ENCODE measurements at regions not wholly inside any gene's neighbourhood (a gene's known extent, or its start where the extent isn't known, plus 50 kb on each side); places are given as distances from the start of the nearest gene placed in this dataset.

DNA sequence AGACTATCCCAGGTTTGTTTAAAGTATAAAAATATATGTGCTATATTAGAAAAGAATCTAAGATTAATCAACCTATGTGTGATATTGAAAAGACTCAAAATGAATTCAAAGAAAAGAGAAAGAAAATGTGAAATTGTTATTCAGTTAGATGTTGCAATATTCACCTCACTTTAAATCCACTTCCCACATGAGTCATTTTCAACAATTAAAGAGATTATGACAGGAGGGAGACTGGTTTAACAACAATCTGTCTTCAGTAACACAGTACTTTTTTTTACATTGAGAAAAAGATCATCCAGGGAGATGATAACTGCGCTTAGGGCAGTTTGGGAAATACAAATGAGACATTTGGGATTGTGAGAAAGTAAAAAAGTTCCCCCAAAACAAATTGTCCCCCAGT lies 1246.2 kb downstream of the SLITRK1 start:
- TF ChIP-seq FOXK2 (IDR thresholded peaks at IDR 0.05) (no peak), LEF1 (IDR thresholded peaks at IDR 0.05; ENCODE audit: borderline replicate concordance) (no peak), SUZ12 (IDR thresholded peaks at IDR 0.05) (no peak), CTBP1 (IDR thresholded peaks at IDR 0.05; ENCODE audit: borderline replicate concordance) (no peak), SP1 (IDR thresholded peaks at IDR 0.05) (no peak), L3MBTL2 (conservative IDR thresholded peaks at IDR 0.05) (no peak), ELF4 (IDR thresholded peaks at IDR 0.05) (no peak), TARDBP (IDR thresholded peaks at IDR 0.05) (no peak), NFRKB (IDR thresholded peaks at IDR 0.05) (no peak), ARNT (IDR thresholded peaks at IDR 0.05) (no peak), HDGF (IDR thresholded peaks at IDR 0.05; ENCODE audit: borderline replicate concordance) (no peak), ZNF384 (IDR thresholded peaks at IDR 0.05) (no peak), FOXA1 (IDR thresholded peaks at IDR 0.05) (no peak), BHLHE40 (IDR thresholded peaks at IDR 0.05; ENCODE audit: borderline replicate concordance) (no peak), FOXM1 (IDR thresholded peaks at IDR 0.05; ENCODE audit: borderline replicate concordance) (no peak)
- TF ChIP-seq, protein P1, sequence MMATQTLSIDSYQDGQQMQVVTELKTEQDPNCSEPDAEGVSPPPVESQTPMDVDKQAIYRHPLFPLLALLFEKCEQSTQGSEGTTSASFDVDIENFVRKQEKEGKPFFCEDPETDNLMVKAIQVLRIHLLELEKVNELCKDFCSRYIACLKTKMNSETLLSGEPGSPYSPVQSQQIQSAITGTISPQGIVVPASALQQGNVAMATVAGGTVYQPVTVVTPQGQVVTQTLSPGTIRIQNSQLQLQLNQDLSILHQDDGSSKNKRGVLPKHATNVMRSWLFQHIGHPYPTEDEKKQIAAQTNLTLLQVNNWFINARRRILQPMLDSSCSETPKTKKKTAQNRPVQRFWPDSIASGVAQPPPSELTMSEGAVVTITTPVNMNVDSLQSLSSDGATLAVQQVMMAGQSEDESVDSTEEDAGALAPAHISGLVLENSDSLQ (IDR thresholded peaks at IDR 0.05) = no peak
- ChIA-PET CTCF (no interaction called here), POLR2A (no interaction called here)
- no peak for DNase-seq (ENCODE audit: extremely low spot score)

DNA sequence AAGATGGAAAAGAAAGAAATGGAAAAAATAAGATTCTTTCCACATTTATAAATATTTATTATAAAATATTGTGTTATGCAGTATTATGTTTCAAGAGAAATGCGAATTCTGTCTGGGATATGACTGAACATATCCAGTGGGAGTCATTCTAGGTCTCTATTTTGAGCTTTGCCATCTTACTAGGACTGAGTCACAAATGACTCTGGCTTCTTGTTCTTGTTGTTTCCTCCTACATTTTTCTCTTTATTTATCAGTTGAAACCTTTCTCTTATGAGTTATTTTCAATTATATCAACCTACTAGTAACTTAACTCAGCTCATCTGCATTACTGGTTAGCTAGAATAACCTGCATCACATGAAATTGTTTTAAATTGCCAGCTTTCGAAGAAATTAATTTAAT lies 1247.3 kb downstream of the SLITRK1 start:
- POLR2A ChIA-PET = no interaction called here

DNA sequence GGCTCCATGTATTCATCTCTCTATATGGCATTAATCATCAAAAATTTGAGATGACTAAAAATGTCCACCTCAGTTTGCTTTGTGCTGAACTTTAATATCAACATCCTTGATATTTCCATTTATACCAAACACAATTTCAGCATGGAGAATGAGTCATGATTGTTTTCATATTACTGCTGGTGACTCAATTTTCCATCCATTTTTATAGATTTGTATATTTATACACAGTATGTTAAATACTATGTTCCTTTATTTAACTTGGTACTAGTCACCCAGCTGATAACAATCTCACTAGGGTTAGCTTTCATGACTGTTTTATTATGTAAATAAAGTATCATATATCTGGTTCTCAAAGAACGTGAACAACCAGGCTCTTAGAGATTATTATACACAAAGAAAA lies 1255.1 kb downstream of the SLITRK1 start:
- TF ChIP-seq SUZ12 (IDR thresholded peaks at IDR 0.05) (no peak), FOXK2 (IDR thresholded peaks at IDR 0.05) (no peak), FOXA1 (IDR thresholded peaks at IDR 0.05) (0 out of 2 replicates have a peak, but pooled peaks have one; percentile 49), CTBP1 (IDR thresholded peaks at IDR 0.05; ENCODE audit: borderline replicate concordance) (peak; percentile 26; the same call in 1 of the 2 replicates), SP1 (IDR thresholded peaks at IDR 0.05) (no peak), NFRKB (IDR thresholded peaks at IDR 0.05) (no peak), ZNF384 (IDR thresholded peaks at IDR 0.05) (peak; percentile 35; the same call in 1 of the 2 replicates)
- TF ChIP-seq, protein P1 (IDR thresholded peaks at IDR 0.05) = no peak
- ChIA-PET CTCF (no interaction called here), POLR2A (no interaction called here)
- DNase-seq (ENCODE audit: extremely low spot score) = peak; percentile 15

More for the DNA sequence above, 1247.3 kb downstream of the SLITRK1 start:
- CTCF ChIA-PET = no interaction called here
- TF ChIP-seq, protein P1 (IDR thresholded peaks at IDR 0.05) = no peak
- no peak for TF ChIP-seq FOXA1 (IDR thresholded peaks at IDR 0.05)
- TF ChIP-seq SP1 (IDR thresholded peaks at IDR 0.05) = no peak
- no peak for TF ChIP-seq SUZ12 (IDR thresholded peaks at IDR 0.05)
- no peak for TF ChIP-seq BHLHE40 (IDR thresholded peaks at IDR 0.05; ENCODE audit: borderline replicate concordance)
- TF ChIP-seq NFRKB (IDR thresholded peaks at IDR 0.05) = no peak
- no peak for TF ChIP-seq LEF1 (IDR thresholded peaks at IDR 0.05; ENCODE audit: borderline replicate concordance)
- TF ChIP-seq ELF4 (IDR thresholded peaks at IDR 0.05) = no peak
- no peak for TF ChIP-seq HDGF (IDR thresholded peaks at IDR 0.05; ENCODE audit: borderline replicate concordance)
- DNase-seq (ENCODE audit: extremely low spot score) = no peak

DNA sequence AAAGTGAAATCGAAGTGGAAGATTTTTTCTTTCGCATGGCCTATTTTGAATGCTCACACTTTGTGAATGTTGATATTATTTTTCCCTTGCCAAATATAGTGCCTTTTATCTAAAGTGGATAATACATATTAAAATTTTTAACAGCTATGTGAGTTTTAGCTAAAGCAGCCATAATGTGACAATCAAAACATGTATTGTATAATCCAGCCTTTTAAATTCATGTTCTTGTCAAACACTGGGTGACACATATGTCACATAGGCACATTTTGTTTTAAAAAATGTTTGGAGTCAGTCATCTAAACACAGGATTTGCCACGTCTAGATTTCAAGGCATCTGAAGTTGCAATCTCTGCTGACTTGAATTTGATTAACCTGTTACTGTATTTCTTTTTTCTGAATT lies 1256.6 kb downstream of the SLITRK1 start:
- no peak for TF ChIP-seq SP1 (IDR thresholded peaks at IDR 0.05)
- TF ChIP-seq LEF1 (IDR thresholded peaks at IDR 0.05; ENCODE audit: borderline replicate concordance) = no peak
- DNase-seq (ENCODE audit: extremely low spot score) = no peak
- ChIA-PET POLR2A (no interaction called here), CTCF (no interaction called here)

DNA sequence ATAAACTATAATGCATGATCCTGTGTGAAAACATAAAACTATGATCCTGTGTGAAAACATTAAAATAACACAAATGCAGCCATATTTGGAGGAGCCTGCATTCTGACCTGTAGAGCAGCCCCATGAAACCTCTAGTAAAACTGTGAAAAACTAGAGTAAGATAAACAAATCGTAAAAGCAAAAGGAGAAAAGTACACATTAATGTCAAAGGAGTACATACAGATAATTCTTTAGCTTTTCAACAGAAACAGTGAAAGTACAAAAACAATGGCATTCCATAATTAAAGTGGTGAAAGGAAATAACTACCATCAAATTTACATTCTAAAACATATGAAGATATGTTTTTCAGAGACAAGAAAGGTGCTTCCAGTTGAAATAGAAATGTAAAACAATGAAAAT lies 1267.2 kb downstream of the SLITRK1 start:
- CTCF ChIA-PET = no interaction called here
- POLR2A ChIA-PET = no interaction called here
- DNase-seq (ENCODE audit: extremely low spot score) = peak; percentile 34
- TF ChIP-seq FOXA1 (IDR thresholded peaks at IDR 0.05) (peak; percentile 76), HDGF (IDR thresholded peaks at IDR 0.05; ENCODE audit: borderline replicate concordance) (no peak), SUZ12 (IDR thresholded peaks at IDR 0.05) (no peak), ZNF384 (IDR thresholded peaks at IDR 0.05) (no peak), NFRKB (IDR thresholded peaks at IDR 0.05) (no peak), ARNT (IDR thresholded peaks at IDR 0.05) (no peak), LEF1 (IDR thresholded peaks at IDR 0.05; ENCODE audit: borderline replicate concordance) (no peak), FOXK2 (IDR thresholded peaks at IDR 0.05) (no peak), SP1 (IDR thresholded peaks at IDR 0.05) (no peak), BHLHE40 (IDR thresholded peaks at IDR 0.05; ENCODE audit: borderline replicate concordance) (no peak), L3MBTL2 (conservative IDR thresholded peaks at IDR 0.05) (no peak), TARDBP (IDR thresholded peaks at IDR 0.05) (no peak), CTBP1 (IDR thresholded peaks at IDR 0.05; ENCODE audit: borderline replicate concordance) (peak; percentile 78; the same call in 1 of the 2 replicates), FOXM1 (IDR thresholded peaks at IDR 0.05; ENCODE audit: borderline replicate concordance) (no peak)
- TF ChIP-seq, protein P1 (IDR thresholded peaks at IDR 0.05) = peak; percentile 70

DNA sequence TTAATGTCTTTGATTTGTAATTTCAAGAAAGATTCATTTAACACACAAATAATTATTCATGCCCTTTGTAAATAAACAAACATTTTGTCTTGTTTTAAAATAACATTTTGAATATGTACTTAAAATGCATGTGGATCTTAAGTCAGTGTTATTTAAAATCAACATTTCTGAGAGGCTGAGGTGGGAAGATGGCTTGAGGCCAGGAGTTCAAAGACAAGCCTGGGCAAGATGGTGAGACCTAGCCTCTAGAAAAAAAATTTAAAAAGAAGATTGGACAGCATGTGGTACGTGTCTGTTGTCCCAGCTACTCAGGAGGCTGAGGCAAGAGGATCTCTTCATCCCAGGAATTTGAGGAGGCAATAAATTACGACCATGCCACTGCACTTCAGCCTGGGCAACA lies 1268.2 kb downstream of the SLITRK1 start:
- ChIA-PET POLR2A (no interaction called here), CTCF (no interaction called here)
- 0 out of 2 replicates have a peak, but pooled peaks have one; percentile 16 for TF ChIP-seq ZNF384 (IDR thresholded peaks at IDR 0.05)
- TF ChIP-seq L3MBTL2 (conservative IDR thresholded peaks at IDR 0.05) = no peak
- no peak for TF ChIP-seq FOXK2 (IDR thresholded peaks at IDR 0.05)
- TF ChIP-seq, protein P1 (IDR thresholded peaks at IDR 0.05) = peak; percentile 79
- no peak for DNase-seq (ENCODE audit: extremely low spot score)
